GM21786 (cell line): ENCODE measurements at regions not wholly inside any gene's neighbourhood (a gene's known extent, or its start where the extent isn't known, plus 50 kb on each side); places are given as distances from the start of the nearest gene placed in this dataset.
"Not testable (repeated sequence)": the region's sequence is repeated elsewhere in the genome, so short reads cannot be mapped to it uniquely, and the experiment has no call there.

ENCODE experiments used
- ATAC-seq: cut with Tn5 transposase; IDR thresholded peaks from one replicate; pipeline ENCODE4 v1.9.1; 2021; ENCODE audit not compliant: unreplicated experiment

DNA sequence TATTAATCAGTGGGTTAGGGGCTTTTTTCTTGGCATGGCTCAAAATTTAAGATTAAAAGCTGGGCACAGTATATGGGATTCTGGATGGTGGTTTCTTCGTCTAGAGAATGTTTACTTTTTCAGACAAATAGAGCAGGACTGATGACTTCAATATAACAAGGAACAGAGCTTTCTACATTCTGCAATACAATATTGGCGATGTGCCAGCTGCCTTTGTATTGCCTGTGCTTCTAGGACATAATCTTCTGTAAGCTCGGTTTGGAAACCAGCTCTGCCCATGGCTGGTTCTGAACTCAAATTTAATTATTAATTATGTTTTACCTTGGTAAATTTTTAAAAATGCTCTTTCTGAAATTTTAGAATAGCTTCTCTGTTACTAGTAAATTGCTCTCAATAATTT, 139.1 kb upstream of the TRPC4 start:
- no peak for ATAC-seq

DNA sequence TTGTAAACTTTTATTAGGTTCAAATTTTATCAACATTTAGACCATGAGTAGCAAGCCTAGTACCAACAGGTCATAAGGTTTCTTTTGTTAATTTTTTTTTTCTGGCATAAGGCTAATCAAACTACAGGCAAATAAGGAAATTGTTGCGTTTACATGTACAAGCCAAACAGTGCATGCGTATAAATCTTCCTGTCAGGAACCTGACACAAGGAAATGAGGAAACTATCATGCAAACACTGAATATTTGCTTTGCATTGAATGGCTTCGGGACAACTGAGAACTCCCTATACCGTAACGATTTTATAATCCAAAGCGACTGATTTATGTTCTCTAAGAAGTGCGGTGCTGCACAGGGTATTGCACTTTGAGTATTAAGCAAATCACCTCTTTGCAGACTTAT, 133.0 kb upstream of the TRPC4 start:
- ATAC-seq: no peak

- ATAC-seq: no peak
Measured at GRCh38 chr13:37997641-37998040, 128.1 kb upstream of the TRPC4 start.

- no peak for ATAC-seq
Measured at GRCh38 chr13:37995092-37995491, 125.5 kb upstream of the TRPC4 start.

DNA sequence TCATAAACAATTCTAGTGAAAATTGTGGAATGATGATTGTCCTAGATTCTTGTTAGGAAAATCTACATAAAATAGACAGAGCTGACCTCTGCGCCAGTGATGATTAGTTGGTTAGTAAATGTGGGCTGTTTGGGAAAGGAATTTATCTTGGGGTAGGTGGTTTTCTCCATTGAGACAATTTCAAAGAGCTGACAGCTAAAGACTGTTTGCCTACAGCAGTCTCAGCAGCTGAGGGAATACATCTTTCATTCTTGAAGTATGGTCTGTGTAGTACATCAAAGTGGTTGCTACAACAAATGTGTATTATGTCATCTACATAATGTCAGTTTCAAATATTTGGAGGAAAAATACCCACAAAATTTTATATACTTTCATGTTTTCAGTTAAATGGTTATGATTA, 117.2 kb upstream of the TRPC4 start:
- ATAC-seq: no peak

DNA sequence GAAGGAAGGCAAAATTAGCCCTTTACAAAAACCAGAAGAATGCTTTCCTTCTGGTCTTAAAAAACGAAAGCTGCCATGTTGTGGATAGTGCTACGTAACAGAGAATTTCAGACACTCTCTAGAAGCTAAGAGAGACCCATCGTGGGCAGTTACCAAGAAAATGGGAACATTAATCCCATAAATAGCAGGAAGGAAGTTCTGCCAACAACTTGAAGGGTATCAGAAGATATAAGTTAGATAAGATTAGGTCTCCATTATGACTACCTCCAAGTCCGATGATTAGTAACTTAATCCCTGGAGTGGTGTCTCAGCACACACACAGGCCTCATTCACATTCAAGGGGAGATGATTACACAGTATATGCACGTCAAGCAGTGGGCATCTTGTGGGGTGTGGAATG, 115.7 kb upstream of the TRPC4 start:
- no peak for ATAC-seq

DNA sequence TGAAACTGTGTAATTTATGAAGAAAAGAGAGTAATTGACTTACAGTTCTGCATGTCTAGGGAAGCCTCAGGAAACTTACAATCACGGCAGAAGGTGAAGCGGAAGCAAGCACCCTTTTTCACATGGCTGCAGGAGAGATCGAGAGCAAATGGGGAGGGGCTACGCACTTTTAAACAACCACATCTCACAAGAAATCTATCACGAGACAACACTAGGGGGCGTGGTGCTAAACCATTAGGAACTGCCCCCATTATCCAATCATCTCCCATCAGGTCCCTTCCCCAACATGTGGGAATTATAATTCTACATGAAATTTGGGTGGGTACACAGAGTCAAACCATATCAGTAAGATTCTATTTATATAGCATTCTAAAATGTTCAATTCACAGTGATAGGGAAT, 114.8 kb upstream of the TRPC4 start:
- no peak for ATAC-seq

DNA sequence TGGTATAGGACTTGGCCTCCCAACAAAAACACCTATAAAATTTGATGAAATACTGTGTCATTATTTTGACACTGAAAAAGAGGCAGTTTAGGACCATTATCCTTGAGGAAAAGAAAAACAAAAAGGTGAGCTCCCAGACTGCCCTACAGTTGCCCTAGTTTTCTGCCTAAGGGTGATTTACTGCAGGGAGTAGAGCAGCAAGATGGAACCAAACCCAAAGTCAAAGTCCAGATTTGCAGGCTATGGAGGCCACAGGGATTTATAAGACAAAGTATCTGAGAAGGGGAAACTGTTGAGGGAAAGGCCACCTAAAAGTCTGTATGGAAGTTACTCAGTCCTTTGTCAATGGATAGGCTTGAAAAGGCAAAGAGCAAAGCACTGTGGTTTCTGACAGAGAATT, 112.4 kb upstream of the TRPC4 start:
- no peak for ATAC-seq

GRCh38 chr13:37978680-37979079, 109.1 kb upstream of the TRPC4 start:
- ATAC-seq: no peak

DNA sequence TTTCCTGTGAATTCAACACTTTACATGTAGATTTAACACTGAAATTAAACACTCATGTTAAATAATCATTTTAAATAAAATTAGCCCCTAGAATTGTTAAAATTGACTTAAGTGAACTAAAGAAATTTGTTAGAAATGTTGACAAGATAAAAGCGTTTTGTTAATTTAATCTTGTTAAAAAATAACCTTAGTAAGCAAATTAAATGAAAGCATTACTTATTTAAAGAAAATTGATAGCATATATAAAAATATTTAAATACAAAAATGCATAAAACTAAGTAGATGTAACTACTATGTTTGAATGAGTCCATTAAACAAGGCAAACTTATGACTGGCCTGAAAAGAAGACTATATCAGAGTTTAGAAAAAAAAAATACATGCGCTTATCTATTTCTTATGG, 99.0 kb upstream of the TRPC4 start:
- no peak for ATAC-seq

- no peak for ATAC-seq
Measured at GRCh38 chr13:37966266-37966665, 96.7 kb upstream of the TRPC4 start.

DNA sequence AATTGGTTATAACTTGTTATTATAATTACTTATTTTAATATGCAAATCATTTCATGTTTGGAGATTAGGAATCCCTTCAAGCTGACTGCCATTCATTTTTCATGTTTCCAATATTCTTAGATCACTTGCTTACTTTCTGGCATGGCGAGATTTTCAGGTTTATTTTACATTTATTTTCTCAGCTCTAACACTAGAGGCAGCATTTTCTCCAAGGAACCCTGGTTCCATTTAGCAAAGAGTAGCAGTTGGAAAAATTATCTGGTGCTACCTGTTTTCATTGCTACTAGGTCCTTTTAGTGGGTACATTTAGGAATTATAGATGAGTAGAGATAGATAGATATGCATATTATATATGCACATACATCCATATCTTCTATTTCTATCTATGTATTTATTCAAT, 90.9 kb upstream of the TRPC4 start:
- ATAC-seq: no peak

DNA sequence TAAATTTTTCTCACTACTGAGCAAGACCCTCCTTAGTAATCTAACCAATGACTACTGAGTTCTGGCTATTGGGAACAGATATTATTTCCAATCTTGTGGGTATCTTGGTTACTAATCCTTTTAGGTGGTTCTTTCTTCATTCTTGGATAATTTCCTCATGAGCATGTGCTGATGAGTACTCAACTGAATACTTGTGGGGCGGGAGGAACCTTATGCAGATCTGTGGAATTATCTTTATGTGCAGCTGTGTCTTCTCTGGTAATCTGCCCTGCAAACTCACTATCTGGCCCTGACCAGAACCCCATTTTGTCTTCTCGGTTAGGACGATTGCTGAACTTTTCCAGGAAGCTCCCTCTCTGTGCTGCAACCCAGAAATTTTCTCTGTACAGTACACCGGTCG, 89.7 kb upstream of the TRPC4 start:
- ATAC-seq: no peak

DNA sequence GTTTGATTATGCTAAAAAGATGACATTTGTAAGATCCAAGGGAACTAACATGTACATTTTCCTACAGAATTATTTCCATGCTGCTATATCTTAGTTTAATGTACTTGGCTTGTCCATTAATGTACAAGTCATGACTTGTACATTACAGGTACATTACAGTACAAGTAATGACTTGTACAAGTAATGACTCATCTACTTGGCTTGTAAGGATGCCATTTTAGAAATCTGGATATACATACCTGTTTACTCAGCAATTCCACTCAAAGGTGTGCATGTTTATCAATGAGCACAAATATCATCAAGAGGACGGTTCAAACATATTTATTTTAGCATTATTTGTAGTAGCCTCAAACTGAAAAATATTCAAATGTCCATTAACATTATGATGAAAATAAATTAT, 87.0 kb upstream of the TRPC4 start:
- no peak for ATAC-seq

GRCh38 chr13:37954597-37954996, 85.0 kb upstream of the TRPC4 start:
- not testable (repeated sequence) for ATAC-seq

DNA sequence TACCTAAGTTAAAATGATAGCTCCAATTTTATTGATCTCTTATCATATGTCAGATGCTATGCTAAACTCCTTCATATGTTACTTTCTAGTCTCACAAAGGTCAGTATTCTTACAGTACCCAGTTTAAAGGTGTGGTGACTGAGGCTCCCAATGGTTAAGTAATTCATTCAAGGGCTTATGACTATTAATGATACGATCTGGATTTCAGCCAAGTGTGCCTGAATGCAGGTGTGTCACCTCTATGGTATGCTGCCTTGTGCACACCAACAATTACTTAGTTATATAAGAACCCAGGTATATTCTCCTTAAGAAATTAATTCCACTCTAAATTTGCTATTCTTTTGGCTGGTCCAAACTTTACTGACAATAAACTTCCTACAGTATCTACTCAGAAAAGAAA, 84.6 kb upstream of the TRPC4 start:
- no peak for ATAC-seq

GRCh38 chr13:37953696-37954095, 84.1 kb upstream of the TRPC4 start:
- no peak for ATAC-seq

DNA sequence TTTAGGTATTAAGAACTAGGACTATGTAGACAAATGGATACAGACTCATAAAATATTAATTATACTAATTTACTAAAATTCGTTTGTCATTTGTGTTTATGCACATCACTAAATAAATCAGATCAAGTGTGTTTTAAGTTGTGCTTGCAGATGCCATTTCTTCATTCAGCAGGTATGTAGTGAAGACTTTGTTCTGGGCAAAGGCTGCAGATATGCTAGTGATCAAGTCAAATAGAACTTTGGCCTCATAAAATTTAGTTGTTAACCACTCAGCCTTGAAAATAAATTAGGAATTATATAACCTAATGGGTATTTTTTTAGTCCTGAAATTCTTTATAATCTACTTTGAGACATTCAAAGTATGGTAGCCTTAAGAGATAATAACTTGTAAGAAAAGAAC, 80.4 kb upstream of the TRPC4 start:
- no peak for ATAC-seq

GRCh38 chr13:37947419-37948140, 78.0 kb upstream of the TRPC4 start:
- no peak for ATAC-seq

- ATAC-seq: no peak
Measured at GRCh38 chr13:37945651-37946575, 76.3 kb upstream of the TRPC4 start.

GRCh38 chr13:37944869-37945442, 75.4 kb upstream of the TRPC4 start:
- ATAC-seq: no peak
